GM18508 (cell line): ENCODE measurements at regions not wholly inside any gene's neighbourhood (a gene's known extent, or its start where the extent isn't known, plus 50 kb on each side); places are given as distances from the start of the nearest gene placed in this dataset.
"Not testable (repeated sequence)": the region's sequence is repeated elsewhere in the genome, so short reads cannot be mapped to it uniquely, and the experiment has no call there.

Experiments used
- ATAC-seq: cut with Tn5 transposase; IDR thresholded peaks from one replicate; pipeline ENCODE4 v1.9.1; 2021; ENCODE audit warnings: moderate number of reproducible peaks; ENCODE audit not compliant: insufficient read depth, unreplicated experiment

GRCh38 chr3:20760981-20761380, 575.0 kb upstream of the SGO1 start:
- no peak for ATAC-seq

GRCh38 chr3:20752416-20752815, 566.4 kb upstream of the SGO1 start:
- no peak for ATAC-seq

- ATAC-seq, result no peak
These were observed 565.3 kb upstream of the SGO1 start for GRCh38 chr3:20751296-20751695.

GRCh38 chr3:20747741-20748140, 561.7 kb upstream of the SGO1 start:
- ATAC-seq, result no peak

GRCh38 chr3:20743553-20744321, 557.7 kb upstream of the SGO1 start:
- no peak for ATAC-seq

- no peak for ATAC-seq
These were observed 557.0 kb upstream of the SGO1 start for GRCh38 chr3:20742903-20743552.

- no peak for ATAC-seq
These were observed 555.4 kb upstream of the SGO1 start for GRCh38 chr3:20741381-20741780.

- ATAC-seq, result no peak
These were observed 553.8 kb upstream of the SGO1 start for GRCh38 chr3:20739814-20740213.

GRCh38 chr3:20736287-20736852, 550.4 kb upstream of the SGO1 start:
- no peak for ATAC-seq

- no peak for ATAC-seq
These were observed 543.2 kb upstream of the SGO1 start for GRCh38 chr3:20729185-20729584.

- no peak for ATAC-seq
These were observed 540.8 kb upstream of the SGO1 start for GRCh38 chr3:20726786-20727185.

GRCh38 chr3:20724241-20724640, 538.2 kb upstream of the SGO1 start:
- no peak for ATAC-seq

- not testable (repeated sequence) for ATAC-seq
These were observed 530.4 kb upstream of the SGO1 start for GRCh38 chr3:20716425-20716824.

- ATAC-seq, result no peak
These were observed 515.6 kb upstream of the SGO1 start for GRCh38 chr3:20701641-20702040.

GRCh38 chr3:20700714-20701113, 514.7 kb upstream of the SGO1 start:
- ATAC-seq, result no peak

- no peak for ATAC-seq
These were observed 512.9 kb upstream of the SGO1 start for GRCh38 chr3:20698896-20699295.

- no peak for ATAC-seq
These were observed 510.6 kb upstream of the SGO1 start for GRCh38 chr3:20696388-20697150.

GRCh38 chr3:20692675-20693074, 506.7 kb upstream of the SGO1 start:
- no peak for ATAC-seq

GRCh38 chr3:20683910-20684309, 497.9 kb upstream of the SGO1 start:
- ATAC-seq, result no peak

GRCh38 chr3:20682573-20682972, 496.6 kb upstream of the SGO1 start:
- no peak for ATAC-seq
